K562 (cell line): ENCODE measurements at regions not wholly inside any gene's neighbourhood (a gene's known extent, or its start where the extent isn't known, plus 50 kb on each side); places are given as distances from the start of the nearest gene placed in this dataset.

Experiments used
- ATAC-seq: fragments of 200-7000 bp; cut with Tn5 transposase; 3 replicates; pipeline ENCODE4 v1.9.1; 2020; ENCODE audit warnings: moderate library complexity
- BruUV-seq: library from RNA; stranded (reverse); fragments of 400-500 nt; replicated peaks from 2 replicates; lab custom pipeline; 2021; lab: Mats Ljungman, UMichigan
- CTCF ChIA-PET: fragments of 300-600 bp; formaldehyde crosslinking; extraction: SDS; loops from one replicate; lab custom pipeline; 2021; ENCODE audit warnings: low intra/inter-chr PET ratio; lab: Yijun Ruan, JAX
- POLR2A ChIA-PET: fragments of 300-600, 350-650 bp; sonication (Branson Sonifier 250); formaldehyde crosslinking; extraction: SDS; loops from one replicate; lab custom pipeline; 2021; ENCODE audit warnings: antibody characterized with exemption, inconsistent platforms; lab: Yijun Ruan, JAX
- DNase-seq, 4 experiments: peaks; one replicate each; pipeline versions ENCODE4 v3.0.0 to v3.0.0-alpha.2; 2011 to 2018; ENCODE audit warnings: low spot score in 3 of 4, mixed read lengths in 3 of 4; ENCODE audit errors: extremely low read depth in 1 of 4
- FAIRE-seq: peaks from 2 replicates; lab custom pipeline; 2011; peaks lifted over from hg19 to GRCh38; lab: Jason Lieb, UNC
- H2AFZ ChIP-seq: 2 replicates; pipeline ENCODE4 v1.6.0; 2011; ENCODE audit warnings: low read depth, low read length, control low read depth, inconsistent platforms
- H3K27ac ChIP-seq: fragments of 200-600 bp; 3 replicates; pipeline ENCODE4 v1.8.0; 2011; ENCODE audit warnings: low read depth, mild to moderate bottlenecking, control low read depth, inconsistent platforms, low read length, moderate library complexity, mixed read lengths; ENCODE audit errors: extremely low read depth
- H3K27me3 ChIP-seq, 2 experiments: fragments of 300-600 bp in 1 of 2; 2 replicates in 1 of 2; 3 replicates in 1 of 2; pipeline versions ENCODE4 v1.6.0 to v1.8.0; 2011; ENCODE audit warnings: inconsistent platforms in 2 of 2, low read length in 2 of 2, mild to moderate bottlenecking in 1 of 2, mixed read lengths in 1 of 2, moderate library complexity in 1 of 2; ENCODE audit not compliant: control insufficient read depth in 2 of 2, insufficient read depth in 2 of 2
- H3K36me3 ChIP-seq: fragments of 300-600 bp; 3 replicates; pipeline ENCODE4 v1.8.0; 2011; ENCODE audit warnings: mild to moderate bottlenecking, low read length, inconsistent platforms; ENCODE audit not compliant: control insufficient read depth, insufficient read depth
- H3K4me1 ChIP-seq, 2 experiments: fragments of 200-600 bp in 1 of 2; replicated peaks in 1 of 2; 2 replicates in 1 of 2; 3 replicates in 1 of 2; pipeline versions ENCODE4 v1.5.1 to v1.8.0; 2011; ENCODE audit warnings: inconsistent platforms in 2 of 2, low read length in 2 of 2, mild to moderate bottlenecking in 1 of 2, mixed read lengths in 1 of 2, moderate library complexity in 1 of 2; ENCODE audit not compliant: control insufficient read depth in 2 of 2, insufficient read depth in 2 of 2
- H3K4me2 ChIP-seq: 2 replicates; pipeline ENCODE4 v1.6.1; 2011; ENCODE audit warnings: low read length, control low read depth, inconsistent platforms, mixed read lengths; ENCODE audit not compliant: insufficient read depth
- H3K4me3 ChIP-seq: fragments of 200-600 bp; sonication (generic), shearing (Covaris generic); 2 replicates; pipeline ENCODE4 v1.5.1; 2016; ENCODE audit warnings: control low read depth, inconsistent platforms
- H3K79me2 ChIP-seq: fragments of 200-600 bp; 3 replicates; pipeline ENCODE4 v1.8.0; 2011; ENCODE audit warnings: low read length, inconsistent platforms; ENCODE audit not compliant: control insufficient read depth, insufficient read depth
- H3K9ac ChIP-seq, 2 experiments: 2 replicates each; pipeline versions ENCODE4 v1.6.0 to v1.6.1; 2011; ENCODE audit warnings: low read depth in 2 of 2, low read length in 2 of 2, control low read depth in 1 of 2, inconsistent platforms in 1 of 2, mild to moderate bottlenecking in 1 of 2, mixed read lengths in 1 of 2; ENCODE audit not compliant: insufficient read depth in 1 of 2
- H3K9me1 ChIP-seq: one replicate; pipeline ENCODE4 v1.6.0; 2011; ENCODE audit warnings: inconsistent platforms, mild to moderate bottlenecking, low read length, moderate library complexity; ENCODE audit not compliant: control insufficient read depth, insufficient read depth
- H3K9me3 ChIP-seq: replicated peaks from 2 replicates; pipeline ENCODE4 v1.5.1; 2011; ENCODE audit warnings: low read depth, low read length, inconsistent platforms; ENCODE audit not compliant: control insufficient read depth, insufficient read depth
- H4K20me1 ChIP-seq: replicated peaks from 2 replicates; pipeline ENCODE4 v1.6.1; 2011; ENCODE audit warnings: low read length, inconsistent platforms, mixed read lengths; ENCODE audit not compliant: control insufficient read depth, insufficient read depth
- C11orf30 ChIP-seq: fragments of 450-650 bp; IDR thresholded peaks from 2 replicates; pipeline ENCODE4 v1.6.1; 2016; ENCODE audit warnings: low read depth, mild to moderate bottlenecking
- CSDE1 ChIP-seq, 2 experiments: fragments of 450-650 bp; IDR thresholded peaks; 2 replicates each; pipeline ENCODE4 v1.6.1; 2016; ENCODE audit warnings: mild to moderate bottlenecking in 1 of 2
- E2F1 ChIP-seq: sonication (generic); formaldehyde crosslinking; IDR thresholded peaks from 2 replicates; pipeline ENCODE4 v1.8.1; 2023; ENCODE audit warnings: mild to moderate bottlenecking, missing genetic modification reagents, moderate library complexity
- ESRRA ChIP-seq: fragments of 450-650 bp; IDR thresholded peaks from 2 replicates; pipeline ENCODE4 v1.6.1; 2014; ENCODE audit warnings: low read depth, mild to moderate bottlenecking, moderate library complexity, borderline replicate concordance
- FOXP4 ChIP-seq: sonication (generic); formaldehyde crosslinking; IDR thresholded peaks from 2 replicates; pipeline ENCODE4 v1.8.0; 2022; ENCODE audit warnings: mild to moderate bottlenecking, missing genetic modification reagents, borderline replicate concordance
- HOXB6 ChIP-seq: fragments of 250-450 bp; sonication (Bioruptor Pico); IDR thresholded peaks from 2 replicates; pipeline ENCODE4 v1.5.1; 2022; ENCODE audit warnings: mild to moderate bottlenecking, borderline replicate concordance
- KDM4B ChIP-seq, 2 experiments: fragments of 450-650 bp in 1 of 2; sonication (generic) in 1 of 2; IDR thresholded peaks; 2 replicates each; pipeline ENCODE4 v1.6.1; 2016 to 2017; ENCODE audit warnings: borderline replicate concordance in 2 of 2, antibody characterized with exemption in 1 of 2, low read depth in 1 of 2, mild to moderate bottlenecking in 1 of 2
- MLX ChIP-seq, 2 experiments: fragments of 450-650 bp in 1 of 2; sonication (generic) in 1 of 2; formaldehyde crosslinking; conservative IDR thresholded peaks; 2 replicates each; pipeline versions ENCODE4 v1.4.0 to v1.8.1; 2020 to 2022; ENCODE audit warnings: mild to moderate bottlenecking in 1 of 2, missing genetic modification reagents in 1 of 2
- MTA3 ChIP-seq: fragments of 450-650 bp; formaldehyde crosslinking; IDR thresholded peaks from 2 replicates; pipeline ENCODE4 v1.6.1; 2017; ENCODE audit warnings: mild to moderate bottlenecking, borderline replicate concordance
- TCFL5 ChIP-seq: fragments of 250-450 bp; sonication (Bioruptor Pico); conservative IDR thresholded peaks from 2 replicates; pipeline ENCODE4 v1.6.1; 2021; ENCODE audit warnings: mild to moderate bottlenecking, moderate library complexity, matching md5 sums
- ZNF277 ChIP-seq: fragments of 250-450 bp; sonication (Bioruptor Pico); IDR thresholded peaks from 2 replicates; pipeline ENCODE4 v1.8.0; 2022; ENCODE audit warnings: inconsistent platforms, mild to moderate bottlenecking, moderate library complexity, borderline replicate concordance
- WGBS: fragments of 100-300 bp; shearing (Covaris generic); methylation state at CpG from one replicate; pipeline ENCODE4 v1.1.6; 2016; ENCODE audit warnings: low coverage, mixed read lengths; ENCODE audit not compliant: insufficient coverage; ENCODE audit errors: missing lambda C conversion rate; 5-methylcytosine and 5-hydroxymethylcytosine counted together
- in situ Hi-C: fragments of 300-500 bp; cut with MboI; formaldehyde crosslinking; loops from 4 replicates; pipeline ENCODE4 v1.15.0; 2018; ENCODE audit warnings: inconsistent platforms, mixed read lengths
- intact Hi-C: fragments of 100-400 bp; cut with micrococcal nuclease; formaldehyde crosslinking; loops from 2 replicates; pipeline ENCODE4 v1.14.2; 2022

- POLR2A ChIA-PET = no interaction called here
- BruUV-seq = no TSS peak
- Histone ChIP-seq H3K9ac (no peak overlapping the region), H3K9me1 (no peaks in the 10 kb centered on the region), H2AFZ (no peak overlapping the region)
- TF ChIP-seq C11orf30 (no peak), HOXB6 (CRISPR knock-in tag) (no peak), ESRRA (no peak)
- TF ChIP-seq, all 486 proteins: peak for 0
- no peak for ATAC-seq
- Histone ChIP-seq H4K20me1 (no peaks in the 10 kb centered on the region), H3K9me3 (no peaks in the 10 kb centered on the region; the same call in 1 of the 2 replicates), H3K27ac (no peak overlapping the region), H3K27me3 (no peaks in the 10 kb centered on the region), H3K36me3 (no peaks in the 10 kb centered on the region), H3K4me2 (no peak overlapping the region), H3K4me1 (no peaks in the 10 kb centered on the region), H3K4me3 (no peak overlapping the region), H3K79me2 (no peaks in the 10 kb centered on the region)
- CTCF ChIA-PET = no interaction called here
- no peak for DNase-seq
- no peak for FAIRE-seq
- 1% methylated on average over 4 of the region's 4 CpGs for WGBS
- in situ Hi-C loops (no loop called here), intact Hi-C loops (no loop called here)
These were observed 1317.5 kb upstream of the CELF4 start for GRCh38 chr18:38883111-38883510.

- H2AFZ ChIP-seq = no peak overlapping the region
- intact Hi-C loops = no loop called here
- no TSS peak for BruUV-seq
- TF ChIP-seq ZNF277 (CRISPR knock-in tag) (no peak), CSDE1 (IDR thresholded peaks at IDR 0.05) (no peak), KDM4B (IDR thresholded peaks at IDR 0.05; ENCODE audit: borderline replicate concordance in 2 of 2, low read depth in 1 of 2) (no peak), E2F1 (CRISPR knock-in tag) (no peak), FOXP4 (no peak), MLX (CRISPR knock-in tag; conservative IDR thresholded peaks at IDR 0.05) (no peak), MTA3 (no peak), TCFL5 (CRISPR knock-in tag) (no peak)
These were observed 1314.3 kb upstream of the CELF4 start for GRCh38 chr18:38879871-38880270.

More at GRCh38 chr18:38879871-38880270, 1314.3 kb upstream of the CELF4 start:
- H3K4me2 ChIP-seq = no peak overlapping the region
- no peaks in the 10 kb centered on the region for H3K4me1 ChIP-seq
- DNase-seq (no peak), FAIRE-seq (no peak), ATAC-seq (no peak)
- H3K9me3 ChIP-seq = no peaks in the 10 kb centered on the region
- ChIA-PET CTCF (no interaction called here), POLR2A (no interaction called here)
- no peak overlapping the region for H3K9ac ChIP-seq
- H3K36me3 ChIP-seq = no peaks in the 10 kb centered on the region
- no peaks in the 10 kb centered on the region for H4K20me1 ChIP-seq
- no peaks in the 10 kb centered on the region for H3K79me2 ChIP-seq
- no peaks in the 10 kb centered on the region for H3K9me1 ChIP-seq
- WGBS = 0% methylated on average over 1 of the region's 1 CpG
- no peaks in the 10 kb centered on the region for H3K27me3 ChIP-seq
- no peak overlapping the region for H3K27ac ChIP-seq
- no peak overlapping the region for H3K4me3 ChIP-seq
- in situ Hi-C loops = no loop called here
